RPMI7951 (cell line): ENCODE measurements at regions not wholly inside any gene's neighbourhood (a gene's known extent, or its start where the extent isn't known, plus 50 kb on each side); places are given as distances from the start of the nearest gene placed in this dataset.
A peak's percentile ranks its signal among the peaks of the same experiment; 100 is the strongest.

Experiments used
- DNase-seq: peaks from one replicate; pipeline ENCODE4 v3.0.0-alpha.2; 2012; ENCODE audit warnings: low read depth

- no peak for DNase-seq
Observed at GRCh38 chr13:108360139-108360538, 90.6 kb downstream of the TNFSF13B start.

- DNase-seq: no peak
Observed at GRCh38 chr13:108361769-108362168, 92.3 kb downstream of the TNFSF13B start.

DNA sequence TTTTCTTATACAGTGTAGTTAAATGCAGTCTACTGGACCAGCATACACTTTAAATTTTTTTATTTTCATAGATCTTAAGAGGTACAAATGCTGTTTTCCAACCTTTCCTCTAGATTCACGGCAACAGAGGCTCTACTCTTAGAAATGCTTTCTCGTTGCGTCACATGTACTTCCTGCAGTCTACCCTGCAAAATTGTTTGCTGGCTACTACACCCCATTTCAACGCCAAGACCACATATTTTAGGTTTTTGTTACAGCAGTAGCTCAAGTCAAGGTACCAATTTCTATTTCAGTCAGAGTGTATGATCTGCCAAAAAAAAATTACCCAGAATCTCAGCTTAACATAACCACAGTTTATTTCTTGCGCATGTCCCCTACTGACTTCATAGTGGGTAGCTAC, 94.1 kb downstream of the TNFSF13B start:
- no peak for DNase-seq

DNA sequence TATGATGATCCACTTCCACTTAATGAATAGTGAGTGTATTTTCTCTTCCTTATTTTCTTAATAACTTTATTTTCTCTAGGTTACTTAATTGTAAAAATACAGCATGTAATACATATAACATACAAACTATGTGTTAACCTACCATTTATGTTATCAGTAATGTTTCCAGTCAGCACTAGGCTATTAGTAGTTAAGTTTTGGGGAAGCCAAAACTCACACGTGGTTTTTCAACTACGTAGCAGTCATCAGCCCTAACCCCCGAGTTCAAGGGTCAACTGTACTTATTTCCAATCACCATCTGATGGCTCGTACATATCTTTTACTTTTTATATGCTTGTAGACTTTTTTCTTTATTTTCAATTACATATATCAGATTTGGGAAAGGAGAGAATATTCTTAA, 95.7 kb downstream of the TNFSF13B start:
- DNase-seq: no peak

- DNase-seq: no peak
Observed at GRCh38 chr13:108368250-108368905, 98.9 kb downstream of the TNFSF13B start.

GRCh38 chr13:108369412-108369811, 99.9 kb downstream of the TNFSF13B start:
- DNase-seq: no peak

DNA sequence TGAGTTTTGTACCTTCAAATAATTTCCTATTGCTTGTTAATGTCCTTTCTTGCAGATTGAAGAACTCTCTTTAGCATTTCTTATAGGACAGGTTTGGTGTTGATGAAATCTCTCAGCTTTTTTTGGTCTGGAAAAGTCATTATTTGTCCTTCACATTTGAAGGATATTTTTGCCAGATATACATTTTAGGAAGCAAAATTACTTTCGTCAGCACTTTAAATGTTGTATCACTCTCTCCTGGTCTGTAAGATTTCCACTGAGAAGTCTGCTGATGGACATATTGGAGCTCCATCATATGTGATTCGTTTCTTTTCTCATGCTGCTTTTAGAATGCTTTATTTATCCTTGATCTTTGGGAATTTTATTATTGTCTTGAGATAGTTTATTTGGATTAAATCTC, 105.5 kb downstream of the TNFSF13B start:
- no peak for DNase-seq

DNA sequence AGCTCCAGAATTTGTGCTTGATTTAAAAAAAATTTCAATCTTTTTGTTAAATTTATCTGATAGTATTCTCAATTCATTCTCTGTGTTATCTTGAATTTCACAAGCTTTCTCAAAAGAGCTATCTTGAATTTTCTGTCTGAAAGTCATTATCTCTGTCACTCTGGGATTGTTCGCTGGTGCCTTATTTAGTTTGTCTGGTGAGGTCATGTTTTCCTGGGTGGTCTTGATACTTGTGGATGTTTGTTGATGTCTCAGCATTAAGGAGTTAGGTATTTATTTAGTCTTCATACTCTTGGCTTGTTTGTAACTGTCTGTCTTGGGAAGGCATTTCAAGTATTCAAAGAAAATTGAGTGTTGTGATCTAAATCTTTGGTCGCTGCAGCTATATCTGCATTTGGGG, 106.3 kb downstream of the TNFSF13B start:
- no peak for DNase-seq

GRCh38 chr13:108376308-108376707, 106.8 kb downstream of the TNFSF13B start:
- DNase-seq: no peak

DNA sequence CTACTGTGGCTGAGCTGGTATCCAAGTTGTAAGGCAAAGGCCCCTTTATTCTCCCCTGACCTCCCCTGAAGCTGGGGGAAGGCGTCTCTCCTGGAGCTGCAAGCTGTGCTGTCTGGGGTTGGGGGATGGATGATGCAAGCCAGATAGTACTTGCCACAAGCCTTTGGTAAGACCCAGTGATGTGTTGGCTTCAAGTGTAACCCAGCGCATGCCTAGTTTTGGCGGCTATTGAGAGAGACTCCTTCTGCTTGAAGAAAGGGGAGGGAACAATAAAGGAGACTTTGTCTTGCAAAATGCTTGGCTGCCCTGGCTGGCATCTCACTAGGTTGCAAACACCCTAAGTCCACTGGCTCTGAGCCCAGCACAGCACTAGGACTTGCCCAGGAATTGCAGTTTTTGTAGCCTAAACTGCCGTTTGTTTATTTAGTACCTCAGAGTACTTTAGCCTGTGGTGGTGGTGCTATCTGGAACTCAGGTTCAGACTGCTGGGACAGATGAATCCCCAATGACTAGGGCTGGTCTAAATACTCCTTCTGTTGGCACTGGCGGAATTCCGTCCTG, 108.2 kb downstream of the TNFSF13B start:
- no peak for DNase-seq

DNA sequence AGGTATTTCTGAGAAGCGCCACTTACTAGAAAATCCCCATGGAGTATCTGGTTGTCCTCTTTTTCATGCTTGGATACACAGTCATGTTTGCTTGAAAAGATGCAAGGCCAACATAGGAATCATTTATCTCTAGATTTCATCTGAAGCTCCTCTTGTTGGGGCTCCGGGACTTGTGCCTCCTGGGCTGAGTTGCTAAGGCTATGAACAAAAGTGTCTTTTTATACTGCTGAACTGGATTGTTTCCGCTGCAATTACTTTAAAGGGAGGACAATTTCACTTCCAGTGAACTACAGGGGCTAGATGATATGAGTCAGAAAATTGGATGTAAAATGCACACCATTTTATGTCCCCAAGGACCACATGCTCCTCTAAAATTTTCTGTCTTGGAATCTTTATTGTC, 114.1 kb downstream of the TNFSF13B start:
- DNase-seq: peak; percentile 12

DNA sequence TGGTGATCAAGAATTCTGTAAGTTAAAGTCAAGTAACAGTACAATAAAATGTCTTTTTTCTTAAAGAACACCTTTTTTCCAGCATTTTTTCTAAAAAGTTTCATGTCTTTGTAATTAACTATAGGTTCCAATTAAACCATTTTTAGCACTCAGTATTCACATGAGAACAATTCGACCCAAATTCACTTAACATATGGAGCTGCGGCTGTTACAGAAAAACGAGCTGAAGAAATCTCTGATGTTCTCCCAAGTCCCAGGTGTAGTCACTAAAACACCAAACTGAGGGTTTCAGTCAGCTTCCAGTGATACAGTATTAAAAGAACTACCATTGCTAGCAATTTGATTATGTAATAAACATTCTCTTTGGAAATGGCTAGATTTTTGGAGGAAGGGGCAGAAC, 117.6 kb downstream of the TNFSF13B start:
- DNase-seq: no peak

DNA sequence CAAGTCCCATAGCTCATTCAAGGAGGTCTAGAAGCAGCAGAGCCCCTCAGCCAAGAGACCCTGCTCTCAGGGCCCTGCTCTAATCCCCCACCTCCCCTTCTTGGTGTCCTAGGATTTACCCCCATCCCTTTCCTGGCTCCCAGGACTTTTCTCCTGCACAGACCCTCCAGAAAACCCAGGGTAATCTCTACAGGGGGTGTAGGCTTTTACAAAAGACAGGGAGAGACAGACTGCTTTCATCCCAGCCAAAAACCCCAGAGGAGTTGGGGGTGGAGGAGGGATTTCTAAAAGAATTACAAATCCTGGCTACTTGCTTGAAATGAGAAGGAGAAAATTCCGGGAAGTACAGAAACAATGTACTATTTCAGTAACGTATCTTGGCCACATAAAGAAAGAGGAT, 133.3 kb downstream of the TNFSF13B start:
- no peak for DNase-seq

DNA sequence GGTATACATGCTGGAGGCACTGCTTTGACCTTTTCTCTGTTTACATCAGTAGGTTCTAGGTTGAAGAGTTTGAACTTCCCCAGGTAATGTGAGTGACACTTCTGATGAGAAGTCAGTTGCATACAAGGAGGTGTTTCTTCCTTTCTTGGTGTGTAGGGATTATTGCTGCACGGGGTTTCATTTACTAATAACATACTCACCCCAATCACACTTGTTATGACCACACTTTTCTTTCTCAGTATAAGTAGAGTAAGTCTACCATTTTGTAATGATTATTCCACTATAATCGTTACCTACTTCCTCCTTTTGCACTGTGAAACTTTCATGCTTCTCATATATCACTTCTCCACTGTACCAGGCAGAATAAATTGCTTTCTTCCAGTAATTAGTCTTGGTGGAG, 138.0 kb downstream of the TNFSF13B start:
- no peak for DNase-seq

DNA sequence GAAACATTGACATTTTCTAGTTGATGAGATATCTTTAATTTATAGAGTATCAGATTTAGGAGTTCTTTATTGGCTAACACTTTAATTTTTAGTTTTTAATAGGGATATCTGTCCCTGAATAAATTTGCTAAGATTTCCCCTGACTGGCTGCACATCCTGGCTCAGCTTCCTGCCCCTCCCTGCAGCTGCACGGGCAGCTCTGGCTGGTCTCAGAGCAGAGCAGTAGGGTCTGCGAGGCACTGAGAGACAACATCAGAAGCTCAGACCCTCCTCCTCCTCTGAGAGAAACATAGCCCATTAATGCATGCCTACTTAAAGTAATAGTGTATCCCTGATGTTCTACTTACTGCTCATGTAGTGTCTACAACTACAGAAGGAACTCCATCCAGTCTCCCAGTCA, 139.2 kb downstream of the TNFSF13B start:
- DNase-seq: no peak

GRCh38 chr13:108409730-108410129, 140.2 kb downstream of the TNFSF13B start:
- DNase-seq: no peak

DNA sequence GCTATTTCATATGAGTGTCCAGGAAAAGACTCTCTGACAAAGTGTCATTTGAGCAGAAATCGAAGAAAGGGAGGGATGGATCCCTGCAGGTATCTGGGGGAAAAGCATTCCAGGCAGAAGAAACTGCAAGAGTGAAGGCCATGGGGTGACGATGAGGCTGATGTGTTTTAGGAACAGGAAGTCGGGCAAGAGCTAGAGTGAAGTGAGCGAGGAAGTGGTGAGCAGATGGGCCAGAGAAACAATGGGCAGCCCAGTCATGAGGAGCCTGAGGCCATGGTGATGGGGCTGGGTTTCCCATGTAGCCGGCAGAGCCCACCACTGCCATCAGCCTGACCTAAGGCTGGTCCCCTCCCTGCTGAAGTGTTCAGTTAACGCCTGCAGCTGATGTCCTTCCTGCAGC, 150.2 kb downstream of the TNFSF13B start:
- DNase-seq: no peak

- DNase-seq: no peak
Observed at GRCh38 chr13:108425056-108425455, 155.5 kb downstream of the TNFSF13B start.

DNA sequence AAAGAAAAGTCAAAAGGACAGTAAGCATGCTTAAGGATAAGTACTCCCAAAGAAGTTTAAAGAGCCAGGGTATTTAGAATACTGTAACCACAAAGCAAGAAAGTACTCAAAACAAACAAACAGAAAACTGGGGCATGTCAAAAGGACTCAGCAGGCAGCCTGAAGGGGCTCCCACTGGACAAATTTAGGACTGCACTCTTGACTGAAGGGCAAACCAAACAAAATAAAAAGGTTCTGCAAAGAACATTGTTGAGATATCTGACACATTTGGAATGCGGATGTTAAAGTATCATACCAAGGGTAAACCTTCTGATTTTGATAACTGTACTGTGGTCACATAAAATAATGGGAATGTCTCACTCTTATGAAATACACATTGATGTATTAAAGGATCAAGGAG, 157.4 kb downstream of the TNFSF13B start:
- no peak for DNase-seq

- no peak for DNase-seq
Observed at GRCh38 chr13:108427355-108427754, 157.8 kb downstream of the TNFSF13B start.

DNA sequence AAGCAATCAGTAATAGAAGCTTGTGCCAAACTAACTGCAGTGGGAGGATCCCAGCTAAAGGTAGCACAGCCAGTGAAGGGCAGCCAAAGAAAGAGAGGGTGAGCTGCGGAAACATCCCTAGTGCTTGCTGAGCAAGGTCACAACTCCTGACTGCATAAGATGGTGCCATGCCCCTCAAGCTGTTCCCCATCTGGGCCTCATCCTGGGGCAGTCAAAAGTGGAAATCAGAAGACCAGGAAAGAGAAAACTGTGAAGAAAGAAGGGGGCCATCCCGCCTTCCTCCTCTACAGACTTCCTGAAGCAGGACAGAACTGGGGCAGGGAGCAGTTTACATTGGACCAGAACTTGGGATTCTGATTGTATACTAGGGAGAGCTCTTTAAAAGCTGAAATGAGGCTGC, 159.2 kb downstream of the TNFSF13B start:
- DNase-seq: no peak

GRCh38 chr13:108433976-108434755, 164.6 kb downstream of the TNFSF13B start:
- no peak for DNase-seq
